Sigmoid colon (tissue), 6 donors: ENCODE measurements at regions not wholly inside any gene's neighbourhood (a gene's known extent, or its start where the extent isn't known, plus 50 kb on each side); places are given as distances from the start of the nearest gene placed in this dataset.

ENCODE experiments used
- DNase-seq: peaks from one replicate; pipeline ENCODE4 v3.0.0-alpha.2; 2019
- H3K27ac ChIP-seq, 4 donors: fragments of 200-600 bp; sonication (generic); one replicate each; pipeline ENCODE4 v1.5.1; 2016 to 2019; ENCODE audit warnings: mild to moderate bottlenecking in 1 of 4
- H3K27me3 ChIP-seq, 3 donors: fragments of 200-600 bp; sonication (generic); one replicate each; pipeline ENCODE4 v1.5.1; 2019; ENCODE audit warnings: mild to moderate bottlenecking in 1 of 3
- H3K36me3 ChIP-seq, 4 donors: fragments of 200-600 bp; sonication (generic); one replicate each; pipeline ENCODE4 v1.5.1; 2016 to 2019
- H3K4me1 ChIP-seq, 4 donors: fragments of 200-600 bp; sonication (generic); one replicate each; pipeline ENCODE4 v1.5.1; 2017 to 2019
- H3K4me3 ChIP-seq, 4 donors: fragments of 200-600 bp; sonication (generic); one replicate each; pipeline ENCODE4 v1.5.1; 2017 to 2019; ENCODE audit warnings: mild to moderate bottlenecking in 2 of 4, moderate library complexity in 1 of 4
- H3K9me3 ChIP-seq, 4 donors: fragments of 200-600 bp in 3 of 4; sonication (generic) in 3 of 4; one replicate each; pipeline versions ENCODE4 v1.5.1 to v1.6.1; 2013 to 2019
- CTCF ChIP-seq, 4 experiments: fragments of 450-650 bp in 3 of 4; fragments of 200-600 bp in 1 of 4; IDR thresholded peaks; one replicate each; pipeline ENCODE4 v1.5.1; 2016 to 2019; ENCODE audit warnings: antibody characterized with exemption in 4 of 4, mild to moderate bottlenecking in 3 of 4, moderate library complexity in 2 of 4
- EP300 ChIP-seq, 4 donors: sonication (generic); formaldehyde crosslinking; IDR thresholded peaks; one replicate each; pipeline ENCODE4 v1.6.1; 2017; ENCODE audit warnings: antibody characterized with exemption in 4 of 4
- POLR2A ChIP-seq, 2 donors: fragments of 450-650 bp; IDR thresholded peaks; one replicate each; pipeline ENCODE4 v1.6.1; 2016; ENCODE audit warnings: antibody characterized with exemption in 2 of 2, mild to moderate bottlenecking in 2 of 2, moderate library complexity in 2 of 2
- POLR2AphosphoS5 ChIP-seq, 4 donors: sonication (generic); formaldehyde crosslinking; IDR thresholded peaks; one replicate each; pipeline ENCODE4 v1.6.1; 2017; ENCODE audit warnings: antibody characterized with exemption in 4 of 4
- WGBS, 2 donors: extraction: QIAGEN DNeasy Blood & Tissue Kit; methylation state at CpG; one replicate each; pipeline ENCODE4 v1.1.7; 2013; 5-methylcytosine and 5-hydroxymethylcytosine counted together
- intact Hi-C: fragments of 100-400 bp; cut with DNase I; formaldehyde crosslinking; loops from one replicate; pipeline ENCODE4 v1.15.1; 2023
- donor health status: healthy with polysubstance abuse.
- donor health status: healthy.

- H3K36me3 ChIP-seq = no peaks in the 10 kb centered on the region
- no peak for TF ChIP-seq EP300 (IDR thresholded peaks at IDR 0.05)
- no peak for DNase-seq
- intact Hi-C loops = no loop called here
- H3K27ac ChIP-seq = no peak overlapping the region
- H3K4me1 ChIP-seq = no peaks in the 10 kb centered on the region
- 82 to 93% methylated on average over 3 of the region's 3 CpGs for WGBS, 2 donors
- H3K4me3 ChIP-seq = no peak overlapping the region
- H3K9me3 ChIP-seq = no peaks in the 10 kb centered on the region
- no peaks in the 10 kb centered on the region for H3K27me3 ChIP-seq
These were observed 1051.6 kb downstream of the AMY1C start for GRCh38 chr1:104801344-104801743.

- no peaks in the 10 kb centered on the region for H3K27me3 ChIP-seq
- no peak overlapping the region for H3K27ac ChIP-seq
- WGBS, 2 donors = 93 to 94% methylated on average over 2 of the region's 2 CpGs
- no peak for TF ChIP-seq EP300 (IDR thresholded peaks at IDR 0.05)
- no peak for TF ChIP-seq POLR2AphosphoS5 (IDR thresholded peaks at IDR 0.05)
- TF ChIP-seq CTCF (IDR thresholded peaks at IDR 0.05) = no peak
- TF ChIP-seq POLR2A (IDR thresholded peaks at IDR 0.05) = no peak
- DNase-seq = no peak
- H3K9me3 ChIP-seq = no peaks in the 10 kb centered on the region
- H3K36me3 ChIP-seq = no peaks in the 10 kb centered on the region
- H3K4me3 ChIP-seq = no peak overlapping the region
- intact Hi-C loops = no loop called here
- H3K4me1 ChIP-seq = no peaks in the 10 kb centered on the region
These were observed 1054.4 kb downstream of the AMY1C start for GRCh38 chr1:104804147-104804546.

- Histone ChIP-seq H3K27me3 (no peaks in the 10 kb centered on the region), H3K9me3 (no peaks in the 10 kb centered on the region), H3K36me3 (no peaks in the 10 kb centered on the region), H3K4me3 (no peak overlapping the region), H3K27ac (no peak overlapping the region), H3K4me1 (no peaks in the 10 kb centered on the region)
- intact Hi-C loops = no loop called here
- no peak for DNase-seq
- WGBS, 2 donors = 69 to 80% methylated on average over 2 of the region's 2 CpGs
- TF ChIP-seq CTCF (IDR thresholded peaks at IDR 0.05) (no peak), POLR2AphosphoS5 (IDR thresholded peaks at IDR 0.05) (no peak), EP300 (IDR thresholded peaks at IDR 0.05) (no peak), POLR2A (IDR thresholded peaks at IDR 0.05) (no peak)
These were observed 1057.9 kb downstream of the AMY1C start for GRCh38 chr1:104807590-104807989.

GRCh38 chr1:104825401-104825800, 1075.7 kb downstream of the AMY1C start:
- intact Hi-C loops = no loop called here
- Histone ChIP-seq H3K27me3 (no peaks in the 10 kb centered on the region), H3K4me3 (no peak overlapping the region), H3K9me3 (no peaks in the 10 kb centered on the region), H3K4me1 (no peaks in the 10 kb centered on the region), H3K36me3 (no peaks in the 10 kb centered on the region), H3K27ac (no peak overlapping the region)
- 33 to 62% methylated on average over 1 of the region's 1 CpG for WGBS, 2 donors
- DNase-seq = no peak
- TF ChIP-seq EP300 (IDR thresholded peaks at IDR 0.05) (no peak), POLR2A (IDR thresholded peaks at IDR 0.05) (no peak), CTCF (IDR thresholded peaks at IDR 0.05) (no peak), POLR2AphosphoS5 (IDR thresholded peaks at IDR 0.05) (no peak)

- H3K27ac ChIP-seq = no peak overlapping the region
- no peaks in the 10 kb centered on the region for H3K36me3 ChIP-seq
- intact Hi-C loops = no loop called here
- H3K4me1 ChIP-seq = no peaks in the 10 kb centered on the region
- no peak for DNase-seq
- TF ChIP-seq EP300 (IDR thresholded peaks at IDR 0.05) (no peak), POLR2A (IDR thresholded peaks at IDR 0.05) (no peak), CTCF (IDR thresholded peaks at IDR 0.05) (no peak), POLR2AphosphoS5 (IDR thresholded peaks at IDR 0.05) (no peak)
- H3K9me3 ChIP-seq = no peaks in the 10 kb centered on the region
- no peaks in the 10 kb centered on the region for H3K27me3 ChIP-seq
- WGBS, 2 donors = 83 to 92% methylated on average over 2 of the region's 2 CpGs
- no peak overlapping the region for H3K4me3 ChIP-seq
These were observed 1080.8 kb downstream of the AMY1C start for GRCh38 chr1:104830534-104830933.
